ENCODE measurements at regions not wholly inside any gene's neighbourhood (a gene's known extent, or its start where the extent isn't known, plus 50 kb on each side); places are given as distances from the start of the nearest gene placed in this dataset.

GRCh38 chr20:19937218-19937617 is 79.9 kb upstream of the NAA20 start:
- H3K27ac ChIP-seq: peak overlapping the region; percentile 93
- H3K4me1 ChIP-seq: peaks cover 89% of the 10 kb centered on the region
- no peak for TF ChIP-seq POLR2AphosphoS5 (IDR thresholded peaks at IDR 0.05)
- no peak for TF ChIP-seq POLR2A (IDR thresholded peaks at IDR 0.05)
- no peak for TF ChIP-seq EP300 (IDR thresholded peaks at IDR 0.05)
- TF ChIP-seq CTCF (IDR thresholded peaks at IDR 0.05): no peak
- no peak for DNase-seq (ENCODE audit: low spot score in 2 of 2)
- WGBS: 33% methylated on average over 11 of the region's 11 CpGs
- H3K27me3 ChIP-seq: no peaks in the 10 kb centered on the region
- peak overlapping the region; percentile 45 for H3K4me3 ChIP-seq
- no peaks in the 10 kb centered on the region for H3K9me3 ChIP-seq
- peaks cover 8% of the 10 kb centered on the region for H3K36me3 ChIP-seq

- no peak for DNase-seq (ENCODE audit: low spot score in 2 of 2)
- Histone ChIP-seq H3K27ac (peak overlapping the region; percentile 93), H3K27me3 (no peaks in the 10 kb centered on the region), H3K36me3 (peaks cover 8% of the 10 kb centered on the region), H3K4me3 (peak overlapping the region; percentile 45), H3K4me1 (peaks cover 89% of the 10 kb centered on the region), H3K9me3 (no peaks in the 10 kb centered on the region)
- TF ChIP-seq CTCF (IDR thresholded peaks at IDR 0.05): no peak
- TF ChIP-seq POLR2A (IDR thresholded peaks at IDR 0.05): no peak
- no peak for TF ChIP-seq POLR2AphosphoS5 (IDR thresholded peaks at IDR 0.05)
- TF ChIP-seq EP300 (IDR thresholded peaks at IDR 0.05): no peak
- WGBS: 75% methylated on average over 8 of the region's 8 CpGs
Measured at GRCh38 chr20:19937651-19938420, 79.3 kb upstream of the NAA20 start.

- no peaks in the 10 kb centered on the region for H3K9me3 ChIP-seq
- TF ChIP-seq POLR2AphosphoS5 (IDR thresholded peaks at IDR 0.05) (no peak), POLR2A (IDR thresholded peaks at IDR 0.05) (no peak), EP300 (IDR thresholded peaks at IDR 0.05) (no peak), CTCF (IDR thresholded peaks at IDR 0.05) (no peak)
- H3K36me3 ChIP-seq: peaks cover 8% of the 10 kb centered on the region
- DNase-seq (ENCODE audit: low spot score in 2 of 2): no peak
- WGBS: 97% methylated on average over 4 of the region's 4 CpGs
- peak overlapping the region; percentile 93 for H3K27ac ChIP-seq
- H3K4me1 ChIP-seq: peaks cover 89% of the 10 kb centered on the region
- H3K4me3 ChIP-seq: no peak overlapping the region
- H3K27me3 ChIP-seq: no peaks in the 10 kb centered on the region
Measured at GRCh38 chr20:19938421-19939090, 78.6 kb upstream of the NAA20 start.

- peak overlapping the region; percentile 31 for H3K27ac ChIP-seq
- no peak overlapping the region for H3K4me3 ChIP-seq
- no peaks in the 10 kb centered on the region for H3K9me3 ChIP-seq
- DNase-seq (ENCODE audit: low spot score in 2 of 2): no peak
- TF ChIP-seq EP300 (IDR thresholded peaks at IDR 0.05): no peak
- no peak for TF ChIP-seq CTCF (IDR thresholded peaks at IDR 0.05)
- TF ChIP-seq POLR2A (IDR thresholded peaks at IDR 0.05): no peak
- no peak for TF ChIP-seq POLR2AphosphoS5 (IDR thresholded peaks at IDR 0.05)
- H3K4me1 ChIP-seq: peaks cover 92% of the 10 kb centered on the region
- H3K36me3 ChIP-seq: peaks cover 8% of the 10 kb centered on the region
- H3K27me3 ChIP-seq: no peaks in the 10 kb centered on the region
- WGBS: 92% methylated on average over 4 of the region's 4 CpGs
Measured at GRCh38 chr20:19940988-19941460, 76.1 kb upstream of the NAA20 start.

- Histone ChIP-seq H3K27ac (peak overlapping the region; percentile 85), H3K9me3 (no peaks in the 10 kb centered on the region), H3K4me3 (no peak overlapping the region), H3K36me3 (peaks cover 8% of the 10 kb centered on the region), H3K4me1 (peaks cover 83% of the 10 kb centered on the region), H3K27me3 (no peaks in the 10 kb centered on the region)
- no peak for TF ChIP-seq CTCF (IDR thresholded peaks at IDR 0.05)
- TF ChIP-seq POLR2AphosphoS5 (IDR thresholded peaks at IDR 0.05): no peak
- TF ChIP-seq POLR2A (IDR thresholded peaks at IDR 0.05): no peak
- no peak for TF ChIP-seq EP300 (IDR thresholded peaks at IDR 0.05)
- 90% methylated on average over 1 of the region's 1 CpG for WGBS
- DNase-seq (ENCODE audit: low spot score in 2 of 2): no peak
Measured at GRCh38 chr20:19942611-19943010, 74.6 kb upstream of the NAA20 start.
